ENCODE measurements at regions not wholly inside any gene's neighbourhood (a gene's known extent, or its start where the extent isn't known, plus 50 kb on each side); places are given as distances from the start of the nearest gene placed in this dataset.

GRCh38 chr15:62262305-62262941 is 97.3 kb upstream of the C2CD4B start:
- TF ChIP-seq CTCF (IDR thresholded peaks at IDR 0.05; ENCODE audit: poor library complexity, severe bottlenecking) (no peak), POLR2AphosphoS5 (IDR thresholded peaks at IDR 0.05) (no peak), EZH2 (IDR thresholded peaks at IDR 0.05; ENCODE audit: borderline replicate concordance, insufficient read depth, low read length, poor library complexity, severe bottlenecking) (no peak), TAF1 (IDR thresholded peaks at IDR 0.05; ENCODE audit: low read depth) (no peak), REST (IDR thresholded peaks at IDR 0.05; ENCODE audit: borderline replicate concordance) (no peak), EP300 (conservative IDR thresholded peaks at IDR 0.05; ENCODE audit: poor library complexity, severe bottlenecking) (no peak)
